K562 (cell line): ENCODE measurements at regions not wholly inside any gene's neighbourhood (a gene's known extent, or its start where the extent isn't known, plus 50 kb on each side); places are given as distances from the start of the nearest gene placed in this dataset.

Experiments
- CHD4 ChIP-seq: fragments of 200-600 bp; sonication (generic); IDR thresholded peaks from 3 replicates; pipeline ENCODE4 v1.6.1; 2012; ENCODE audit warnings: low read depth, mild to moderate bottlenecking, mixed read lengths, low read length, inconsistent platforms; ENCODE audit not compliant: insufficient read depth, insufficient replicate concordance, poor library complexity, severe bottlenecking
- DACH1 ChIP-seq: fragments of 450-650 bp; IDR thresholded peaks from 2 replicates; pipeline ENCODE4 v1.6.1; 2018; ENCODE audit not compliant: partially characterized antibody
- FOXP1 ChIP-seq: sonication (generic); formaldehyde crosslinking; IDR thresholded peaks from 2 replicates; pipeline ENCODE4 v1.8.0; 2022; ENCODE audit warnings: mild to moderate bottlenecking, missing genetic modification reagents
- KAT2B ChIP-seq: IDR thresholded peaks from one replicate; pipeline ENCODE4 v1.6.1; 2012; ENCODE audit warnings: low read depth, mild to moderate bottlenecking, control low read depth, inconsistent platforms, low read length, moderate library complexity
- KDM1A ChIP-seq, 2 experiments: fragments of 450-650 bp; IDR thresholded peaks; 2 replicates each; pipeline ENCODE4 v1.6.1; 2016; ENCODE audit warnings: mild to moderate bottlenecking in 2 of 2
- MAZ ChIP-seq, 2 experiments: fragments of 450-650 bp in 1 of 2; sonication (generic) in 1 of 2; formaldehyde crosslinking; IDR thresholded peaks in 1 of 2; conservative IDR thresholded peaks in 1 of 2; 2 replicates each; pipeline versions ENCODE4 v1.4.0 to v1.5.0; 2020; ENCODE audit warnings: mild to moderate bottlenecking in 1 of 2, missing genetic modification reagents in 1 of 2
- NFIX ChIP-seq: fragments of 250-450 bp; sonication (Bioruptor Pico); IDR thresholded peaks from 2 replicates; pipeline ENCODE4 v1.4.0; 2020; ENCODE audit warnings: low read depth, mild to moderate bottlenecking, moderate library complexity
- PML ChIP-seq: IDR thresholded peaks from 2 replicates; pipeline ENCODE4 v1.6.1; 2012; ENCODE audit warnings: low read length, inconsistent platforms
- RBBP5 ChIP-seq: fragments of 200-600 bp; sonication (generic); IDR thresholded peaks from 2 replicates; pipeline ENCODE4 v1.6.1; 2012; ENCODE audit warnings: borderline replicate concordance, mild to moderate bottlenecking, low read length, control low read depth, inconsistent platforms; ENCODE audit not compliant: insufficient read depth, poor library complexity, severe bottlenecking
- SREBF2 ChIP-seq: sonication (generic); formaldehyde crosslinking; IDR thresholded peaks from 2 replicates; pipeline ENCODE4 v1.4.0; 2020; ENCODE audit warnings: mild to moderate bottlenecking, missing genetic modification reagents
- TRIM24 ChIP-seq, 2 experiments: fragments of 450-650 bp; IDR thresholded peaks; 2 replicates each; pipeline ENCODE4 v1.6.1; 2016
- ZKSCAN1 ChIP-seq: fragments of 150-350 bp; IDR thresholded peaks from 2 replicates; pipeline ENCODE4 v1.6.1; 2016; ENCODE audit warnings: low read depth, low read length
- ZNF239 ChIP-seq: fragments of 250-450 bp; sonication (Bioruptor Pico); IDR thresholded peaks from 2 replicates; pipeline ENCODE4 v1.4.0; 2020; ENCODE audit warnings: mild to moderate bottlenecking
- TF ChIP-seq, protein P1 (sequence below): sonication (generic); formaldehyde crosslinking; IDR thresholded peaks from 2 replicates; pipeline ENCODE4 v1.8.1; 2023; ENCODE audit warnings: missing genetic modification reagents, mild to moderate bottlenecking, borderline replicate concordance
- TF ChIP-seq, protein P2 (sequence below): fragments of 450-650 bp; IDR thresholded peaks from 2 replicates; pipeline ENCODE4 v1.6.1; 2016; ENCODE audit warnings: mild to moderate bottlenecking
- TF ChIP-seq, protein P3 (sequence below): sonication (generic); formaldehyde crosslinking; IDR thresholded peaks from 2 replicates; pipeline ENCODE4 v1.8.0; 2022; ENCODE audit warnings: mild to moderate bottlenecking, missing genetic modification reagents, borderline replicate concordance
- TF ChIP-seq, protein P4 (sequence below), 2 experiments: fragments of 450-650 bp in 1 of 2; sonication (generic) in 1 of 2; formaldehyde crosslinking in 1 of 2; IDR thresholded peaks in 1 of 2; conservative IDR thresholded peaks in 1 of 2; 2 replicates each; pipeline versions ENCODE4 v1.6.1 to v1.8.1; 2016 to 2023; ENCODE audit warnings: mild to moderate bottlenecking in 2 of 2, moderate library complexity in 2 of 2, inconsistent platforms in 1 of 2, missing genetic modification reagents in 1 of 2

DNA sequence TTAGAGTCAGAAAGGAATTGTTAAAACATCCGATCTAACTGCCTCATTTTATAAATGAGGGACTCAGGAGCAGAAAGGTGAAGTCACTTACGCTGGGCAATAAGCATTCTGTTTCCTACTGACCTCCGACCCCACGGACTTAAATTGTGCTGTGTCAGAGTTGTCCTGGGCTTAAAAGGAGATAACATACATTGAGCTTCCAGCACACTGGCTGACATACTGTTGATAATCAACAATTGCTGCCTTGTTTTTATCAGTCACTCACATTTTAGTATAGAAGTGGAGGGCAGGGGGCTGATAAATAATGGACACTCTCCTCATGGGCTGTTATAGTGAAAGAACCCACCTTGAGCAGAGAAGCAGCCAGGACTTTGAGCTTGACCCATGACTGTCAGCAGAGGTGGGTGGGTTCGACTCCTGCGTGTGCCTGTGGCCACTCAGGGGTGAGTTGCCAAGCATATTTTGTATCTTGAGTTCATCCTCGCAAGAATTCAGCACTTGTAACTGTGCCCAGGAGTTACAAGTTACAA, 166.5 kb upstream of the JARID2 start (continued):
- TF ChIP-seq RBBP5 (peak; percentile 65), ZNF239 (CRISPR knock-in tag) (no peak; the same call in 1 of the 2 replicates), FOXP1 (CRISPR knock-in tag) (peak; percentile 79), NFIX (no peak), SREBF2 (no peak), CHD4 (peak; percentile 82), KAT2B (no peak), TRIM24 (IDR thresholded peaks at IDR 0.05) (peak; percentile 93 to 94), ZKSCAN1 (0 out of 2 replicates have a peak, but pooled peaks have one; percentile 54), PML (peak; percentile 95), KDM1A (IDR thresholded peaks at IDR 0.05) (peak; percentile 98), MAZ (CRISPR knock-in tag; conservative IDR thresholded peaks at IDR 0.05 in 1 of 2, IDR thresholded peaks at IDR 0.05 in 1 of 2) (peak; percentile 21 to 66; a peak in 1 of 4 replicates), DACH1 (peak; percentile 56)
- TF ChIP-seq, protein P1, sequence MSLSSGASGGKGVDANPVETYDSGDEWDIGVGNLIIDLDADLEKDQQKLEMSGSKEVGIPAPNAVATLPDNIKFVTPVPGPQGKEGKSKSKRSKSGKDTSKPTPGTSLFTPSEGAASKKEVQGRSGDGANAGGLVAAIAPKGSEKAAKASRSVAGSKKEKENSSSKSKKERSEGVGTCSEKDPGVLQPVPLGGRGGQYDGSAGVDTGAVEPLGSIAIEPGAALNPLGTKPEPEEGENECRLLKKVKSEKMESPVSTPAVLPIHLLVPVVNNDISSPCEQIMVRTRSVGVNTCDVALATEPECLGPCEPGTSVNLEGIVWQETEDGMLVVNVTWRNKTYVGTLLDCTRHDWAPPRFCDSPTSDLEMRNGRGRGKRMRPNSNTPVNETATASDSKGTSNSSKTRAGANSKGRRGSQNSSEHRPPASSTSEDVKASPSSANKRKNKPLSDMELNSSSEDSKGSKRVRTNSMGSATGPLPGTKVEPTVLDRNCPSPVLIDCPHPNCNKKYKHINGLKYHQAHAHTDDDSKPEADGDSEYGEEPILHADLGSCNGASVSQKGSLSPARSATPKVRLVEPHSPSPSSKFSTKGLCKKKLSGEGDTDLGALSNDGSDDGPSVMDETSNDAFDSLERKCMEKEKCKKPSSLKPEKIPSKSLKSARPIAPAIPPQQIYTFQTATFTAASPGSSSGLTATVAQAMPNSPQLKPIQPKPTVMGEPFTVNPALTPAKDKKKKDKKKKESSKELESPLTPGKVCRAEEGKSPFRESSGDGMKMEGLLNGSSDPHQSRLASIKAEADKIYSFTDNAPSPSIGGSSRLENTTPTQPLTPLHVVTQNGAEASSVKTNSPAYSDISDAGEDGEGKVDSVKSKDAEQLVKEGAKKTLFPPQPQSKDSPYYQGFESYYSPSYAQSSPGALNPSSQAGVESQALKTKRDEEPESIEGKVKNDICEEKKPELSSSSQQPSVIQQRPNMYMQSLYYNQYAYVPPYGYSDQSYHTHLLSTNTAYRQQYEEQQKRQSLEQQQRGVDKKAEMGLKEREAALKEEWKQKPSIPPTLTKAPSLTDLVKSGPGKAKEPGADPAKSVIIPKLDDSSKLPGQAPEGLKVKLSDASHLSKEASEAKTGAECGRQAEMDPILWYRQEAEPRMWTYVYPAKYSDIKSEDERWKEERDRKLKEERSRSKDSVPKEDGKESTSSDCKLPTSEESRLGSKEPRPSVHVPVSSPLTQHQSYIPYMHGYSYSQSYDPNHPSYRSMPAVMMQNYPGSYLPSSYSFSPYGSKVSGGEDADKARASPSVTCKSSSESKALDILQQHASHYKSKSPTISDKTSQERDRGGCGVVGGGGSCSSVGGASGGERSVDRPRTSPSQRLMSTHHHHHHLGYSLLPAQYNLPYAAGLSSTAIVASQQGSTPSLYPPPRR (CRISPR knock-in tag) = no peak
- TF ChIP-seq, protein P2, sequence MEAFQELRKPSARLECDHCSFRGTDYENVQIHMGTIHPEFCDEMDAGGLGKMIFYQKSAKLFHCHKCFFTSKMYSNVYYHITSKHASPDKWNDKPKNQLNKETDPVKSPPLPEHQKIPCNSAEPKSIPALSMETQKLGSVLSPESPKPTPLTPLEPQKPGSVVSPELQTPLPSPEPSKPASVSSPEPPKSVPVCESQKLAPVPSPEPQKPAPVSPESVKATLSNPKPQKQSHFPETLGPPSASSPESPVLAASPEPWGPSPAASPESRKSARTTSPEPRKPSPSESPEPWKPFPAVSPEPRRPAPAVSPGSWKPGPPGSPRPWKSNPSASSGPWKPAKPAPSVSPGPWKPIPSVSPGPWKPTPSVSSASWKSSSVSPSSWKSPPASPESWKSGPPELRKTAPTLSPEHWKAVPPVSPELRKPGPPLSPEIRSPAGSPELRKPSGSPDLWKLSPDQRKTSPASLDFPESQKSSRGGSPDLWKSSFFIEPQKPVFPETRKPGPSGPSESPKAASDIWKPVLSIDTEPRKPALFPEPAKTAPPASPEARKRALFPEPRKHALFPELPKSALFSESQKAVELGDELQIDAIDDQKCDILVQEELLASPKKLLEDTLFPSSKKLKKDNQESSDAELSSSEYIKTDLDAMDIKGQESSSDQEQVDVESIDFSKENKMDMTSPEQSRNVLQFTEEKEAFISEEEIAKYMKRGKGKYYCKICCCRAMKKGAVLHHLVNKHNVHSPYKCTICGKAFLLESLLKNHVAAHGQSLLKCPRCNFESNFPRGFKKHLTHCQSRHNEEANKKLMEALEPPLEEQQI = peak; percentile 84
- TF ChIP-seq, protein P3, sequence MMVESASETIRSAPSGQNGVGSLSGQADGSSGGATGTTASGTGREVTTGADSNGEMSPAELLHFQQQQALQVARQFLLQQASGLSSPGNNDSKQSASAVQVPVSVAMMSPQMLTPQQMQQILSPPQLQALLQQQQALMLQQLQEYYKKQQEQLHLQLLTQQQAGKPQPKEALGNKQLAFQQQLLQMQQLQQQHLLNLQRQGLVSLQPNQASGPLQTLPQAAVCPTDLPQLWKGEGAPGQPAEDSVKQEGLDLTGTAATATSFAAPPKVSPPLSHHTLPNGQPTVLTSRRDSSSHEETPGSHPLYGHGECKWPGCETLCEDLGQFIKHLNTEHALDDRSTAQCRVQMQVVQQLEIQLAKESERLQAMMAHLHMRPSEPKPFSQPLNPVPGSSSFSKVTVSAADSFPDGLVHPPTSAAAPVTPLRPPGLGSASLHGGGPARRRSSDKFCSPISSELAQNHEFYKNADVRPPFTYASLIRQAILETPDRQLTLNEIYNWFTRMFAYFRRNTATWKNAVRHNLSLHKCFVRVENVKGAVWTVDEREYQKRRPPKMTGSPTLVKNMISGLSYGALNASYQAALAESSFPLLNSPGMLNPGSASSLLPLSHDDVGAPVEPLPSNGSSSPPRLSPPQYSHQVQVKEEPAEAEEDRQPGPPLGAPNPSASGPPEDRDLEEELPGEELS (CRISPR knock-in tag) = no peak
- TF ChIP-seq, protein P4, sequence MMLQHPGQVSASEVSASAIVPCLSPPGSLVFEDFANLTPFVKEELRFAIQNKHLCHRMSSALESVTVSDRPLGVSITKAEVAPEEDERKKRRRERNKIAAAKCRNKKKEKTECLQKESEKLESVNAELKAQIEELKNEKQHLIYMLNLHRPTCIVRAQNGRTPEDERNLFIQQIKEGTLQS (IDR thresholded peaks at IDR 0.05) = peak; percentile 62
- TF ChIP-seq, protein P4 (CRISPR knock-in tag; conservative IDR thresholded peaks at IDR 0.05) = no peak
